C4-2B (cell line): ENCODE measurements at regions not wholly inside any gene's neighbourhood (a gene's known extent, or its start where the extent isn't known, plus 50 kb on each side); places are given as distances from the start of the nearest gene placed in this dataset.

Source experiments
- ZFX ChIP-seq: fragments of 450-650 bp; IDR thresholded peaks from 2 replicates; pipeline ENCODE4 v1.6.1; 2017
- TF ChIP-seq, protein P1 (sequence below): fragments of 450-650 bp; conservative IDR thresholded peaks from 2 replicates; pipeline ENCODE4 v1.5.1; 2017; ENCODE audit warnings: mild to moderate bottlenecking

DNA sequence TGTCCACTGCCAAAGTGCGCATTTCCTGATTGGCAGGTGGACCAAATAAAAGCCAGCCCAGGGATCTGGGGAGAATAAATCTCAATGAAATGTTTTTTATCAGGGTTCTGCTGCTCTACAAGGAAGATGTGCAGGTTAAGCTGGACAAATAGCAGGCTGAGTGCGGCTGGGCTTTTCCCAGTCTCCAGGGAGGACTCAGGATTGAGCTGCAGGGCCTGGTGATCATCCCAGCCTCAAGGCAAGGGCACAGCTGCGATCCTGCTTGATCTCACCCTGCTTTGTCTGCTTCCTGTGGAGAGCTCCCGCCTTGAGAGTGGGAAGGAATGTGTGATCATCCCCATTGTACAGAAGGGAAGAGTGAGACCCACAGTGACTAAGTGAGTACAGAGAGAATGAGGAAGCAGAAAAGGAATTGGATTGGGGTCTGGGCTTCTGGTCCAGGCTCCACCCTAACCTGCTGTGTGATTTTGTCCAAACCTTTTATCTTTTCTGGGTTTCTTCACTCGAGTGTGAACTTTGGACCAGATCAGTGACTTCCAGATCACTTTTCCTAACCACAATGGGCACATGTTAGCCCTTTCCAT is 75.3 kb upstream of the CRHR1 start:
- TF ChIP-seq, protein P1, sequence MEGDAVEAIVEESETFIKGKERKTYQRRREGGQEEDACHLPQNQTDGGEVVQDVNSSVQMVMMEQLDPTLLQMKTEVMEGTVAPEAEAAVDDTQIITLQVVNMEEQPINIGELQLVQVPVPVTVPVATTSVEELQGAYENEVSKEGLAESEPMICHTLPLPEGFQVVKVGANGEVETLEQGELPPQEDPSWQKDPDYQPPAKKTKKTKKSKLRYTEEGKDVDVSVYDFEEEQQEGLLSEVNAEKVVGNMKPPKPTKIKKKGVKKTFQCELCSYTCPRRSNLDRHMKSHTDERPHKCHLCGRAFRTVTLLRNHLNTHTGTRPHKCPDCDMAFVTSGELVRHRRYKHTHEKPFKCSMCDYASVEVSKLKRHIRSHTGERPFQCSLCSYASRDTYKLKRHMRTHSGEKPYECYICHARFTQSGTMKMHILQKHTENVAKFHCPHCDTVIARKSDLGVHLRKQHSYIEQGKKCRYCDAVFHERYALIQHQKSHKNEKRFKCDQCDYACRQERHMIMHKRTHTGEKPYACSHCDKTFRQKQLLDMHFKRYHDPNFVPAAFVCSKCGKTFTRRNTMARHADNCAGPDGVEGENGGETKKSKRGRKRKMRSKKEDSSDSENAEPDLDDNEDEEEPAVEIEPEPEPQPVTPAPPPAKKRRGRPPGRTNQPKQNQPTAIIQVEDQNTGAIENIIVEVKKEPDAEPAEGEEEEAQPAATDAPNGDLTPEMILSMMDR: no peak
- no peak for TF ChIP-seq ZFX
